PC-3 (cell line): ENCODE measurements at regions not wholly inside any gene's neighbourhood (a gene's known extent, or its start where the extent isn't known, plus 50 kb on each side); places are given as distances from the start of the nearest gene placed in this dataset.

Experiments
- ATAC-seq: fragments of 200-7000 bp; cut with Tn5 transposase; 2 replicates; pipeline ENCODE4 v1.9.1; 2020; ENCODE audit warnings: mild to moderate bottlenecking, moderate library complexity
- BruUV-seq: library from RNA; stranded (reverse); fragments of 400-500 nt; replicated peaks from 2 replicates; lab custom pipeline; 2021; lab: Mats Ljungman, UMichigan
- CTCF ChIA-PET: fragments of 300-600 bp; sonication (Branson Sonifier 250); formaldehyde crosslinking; loops from one replicate; lab custom pipeline; 2022; ENCODE audit warnings: antibody characterized with exemption; lab: Charles Lee
- POLR2A ChIA-PET: fragments of 300-600 bp; sonication (Branson Sonifier 250); formaldehyde crosslinking; loops from one replicate; lab custom pipeline; 2022; ENCODE audit warnings: antibody characterized with exemption; ENCODE audit not compliant: unreplicated experiment; lab: Charles Lee
- DNase-seq: peaks from one replicate; pipeline ENCODE4 v3.0.0-alpha.2; 2015
- H2AFZ ChIP-seq: fragments of 300-600 bp; sonication (generic); 2 replicates; pipeline ENCODE4 v1.6.0; 2016; ENCODE audit warnings: antibody characterized with exemption, low read length
- H3F3A ChIP-seq: fragments of 300-600 bp; sonication (generic); one replicate; pipeline ENCODE4 v1.6.0; 2017; ENCODE audit warnings: antibody characterized with exemption, low read length, control low read depth, mild to moderate bottlenecking; ENCODE audit not compliant: unreplicated experiment
- H3K27ac ChIP-seq: fragments of 300-600 bp; sonication (generic); 2 replicates; pipeline ENCODE4 v1.5.1; 2016; ENCODE audit warnings: mild to moderate bottlenecking, low read length
- H3K27me3 ChIP-seq: fragments of 300-600 bp; sonication (generic); 2 replicates; pipeline ENCODE4 v1.6.1; 2016; ENCODE audit warnings: low read length, mixed read lengths
- H3K36me3 ChIP-seq: fragments of 300-600 bp; sonication (generic); 2 replicates; pipeline ENCODE4 v1.6.1; 2016; ENCODE audit warnings: low read depth, mixed run types, low read length, mixed read lengths
- H3K4me1 ChIP-seq: fragments of 300-600 bp; sonication (generic); 2 replicates; pipeline ENCODE4 v1.5.1; 2016; ENCODE audit warnings: low read length; ENCODE audit not compliant: insufficient read depth
- H3K4me2 ChIP-seq: fragments of 300-600 bp; sonication (generic); 2 replicates; pipeline ENCODE4 v1.6.0; 2016; ENCODE audit warnings: low read length
- H3K4me3 ChIP-seq: fragments of 300-600 bp; sonication (generic); 2 replicates; pipeline ENCODE4 v1.5.1; 2016; ENCODE audit warnings: mild to moderate bottlenecking, low read length, mixed read lengths
- H3K79me2 ChIP-seq: fragments of 300-600 bp; sonication (generic); 2 replicates; pipeline ENCODE4 v1.6.1; 2017; ENCODE audit warnings: low read length, mixed read lengths
- H3K9ac ChIP-seq: fragments of 300-600 bp; sonication (generic); 2 replicates; pipeline ENCODE4 v1.6.0; 2016; ENCODE audit warnings: mild to moderate bottlenecking, low read length
- H3K9me2 ChIP-seq: fragments of 300-600 bp; sonication (generic); replicated peaks from 2 replicates; pipeline ENCODE4 v1.6.1; 2016; ENCODE audit warnings: mixed run types, low read length, mixed read lengths
- H3K9me3 ChIP-seq: fragments of 300-600 bp; sonication (generic); 2 replicates; pipeline ENCODE4 v1.6.1; 2016; ENCODE audit warnings: low read length, mixed read lengths
- H4K20me1 ChIP-seq: fragments of 300-600 bp; sonication (generic); 2 replicates; pipeline ENCODE4 v1.6.1; 2016; ENCODE audit warnings: low read length, mixed read lengths
- EZH2 ChIP-seq: fragments of 300-600 bp; sonication (generic); IDR thresholded peaks from one replicate; pipeline ENCODE4 v1.6.1; 2017; ENCODE audit warnings: antibody characterized with exemption, mild to moderate bottlenecking, low read length; ENCODE audit not compliant: unreplicated experiment
- EZH2phosphoT487 ChIP-seq: fragments of 300-600 bp; sonication (generic); IDR thresholded peaks from 2 replicates; pipeline ENCODE4 v1.6.1; 2018; ENCODE audit warnings: mild to moderate bottlenecking, antibody characterized with exemption, low read length, borderline replicate concordance
- intact Hi-C: fragments of 100-400 bp; cut with micrococcal nuclease; formaldehyde crosslinking; loops from 2 replicates; pipeline ENCODE4 v1.9.0; 2023
- TF ChIP-seq, protein P1 (sequence below): fragments of 300-600 bp; sonication (generic); conservative IDR thresholded peaks from 2 replicates; pipeline ENCODE4 v1.5.1; 2017; ENCODE audit warnings: antibody characterized with exemption, low read depth, mild to moderate bottlenecking, low read length

GRCh38 chr5:4252385-4252784 lies 656.8 kb downstream of the IRX1 start:
- no peaks in the 10 kb centered on the region for H3K27me3 ChIP-seq
- no peak overlapping the region for H3K27ac ChIP-seq
- TF ChIP-seq EZH2 (no peak), EZH2phosphoT487 (no peak)
- TF ChIP-seq, protein P1, sequence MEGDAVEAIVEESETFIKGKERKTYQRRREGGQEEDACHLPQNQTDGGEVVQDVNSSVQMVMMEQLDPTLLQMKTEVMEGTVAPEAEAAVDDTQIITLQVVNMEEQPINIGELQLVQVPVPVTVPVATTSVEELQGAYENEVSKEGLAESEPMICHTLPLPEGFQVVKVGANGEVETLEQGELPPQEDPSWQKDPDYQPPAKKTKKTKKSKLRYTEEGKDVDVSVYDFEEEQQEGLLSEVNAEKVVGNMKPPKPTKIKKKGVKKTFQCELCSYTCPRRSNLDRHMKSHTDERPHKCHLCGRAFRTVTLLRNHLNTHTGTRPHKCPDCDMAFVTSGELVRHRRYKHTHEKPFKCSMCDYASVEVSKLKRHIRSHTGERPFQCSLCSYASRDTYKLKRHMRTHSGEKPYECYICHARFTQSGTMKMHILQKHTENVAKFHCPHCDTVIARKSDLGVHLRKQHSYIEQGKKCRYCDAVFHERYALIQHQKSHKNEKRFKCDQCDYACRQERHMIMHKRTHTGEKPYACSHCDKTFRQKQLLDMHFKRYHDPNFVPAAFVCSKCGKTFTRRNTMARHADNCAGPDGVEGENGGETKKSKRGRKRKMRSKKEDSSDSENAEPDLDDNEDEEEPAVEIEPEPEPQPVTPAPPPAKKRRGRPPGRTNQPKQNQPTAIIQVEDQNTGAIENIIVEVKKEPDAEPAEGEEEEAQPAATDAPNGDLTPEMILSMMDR = no peak
- H3K79me2 ChIP-seq = no peaks in the 10 kb centered on the region
- ChIA-PET POLR2A (no interaction called here), CTCF (no interaction called here)
- no peaks in the 10 kb centered on the region for H4K20me1 ChIP-seq
- no peaks in the 10 kb centered on the region for H3F3A ChIP-seq
- intact Hi-C loops = no loop called here
- ATAC-seq (no peak), DNase-seq (no peak)
- H3K9me3 ChIP-seq = 0 out of 2 replicates have a peak, but pooled peaks cover 8% of the 10 kb centered on the region
- no peak overlapping the region for H3K4me2 ChIP-seq
- no peaks in the 10 kb centered on the region for H3K9me2 ChIP-seq
- no peak overlapping the region for H3K4me3 ChIP-seq
- no peak overlapping the region for H2AFZ ChIP-seq
- H3K4me1 ChIP-seq = no peaks in the 10 kb centered on the region
- no TSS peak for BruUV-seq
- H3K9ac ChIP-seq = no peak overlapping the region
- H3K36me3 ChIP-seq = no peaks in the 10 kb centered on the region

GRCh38 chr5:4254736-4255135 lies 659.1 kb downstream of the IRX1 start:
- Histone ChIP-seq H3K4me3 (no peak overlapping the region), H4K20me1 (no peaks in the 10 kb centered on the region), H3K9me3 (0 out of 2 replicates have a peak, but pooled peaks cover 8% of the 10 kb centered on the region), H3K4me2 (no peak overlapping the region), H3F3A (no peaks in the 10 kb centered on the region), H3K27ac (no peak overlapping the region), H3K36me3 (no peaks in the 10 kb centered on the region), H3K9me2 (no peaks in the 10 kb centered on the region), H3K4me1 (no peaks in the 10 kb centered on the region), H3K9ac (no peak overlapping the region), H3K27me3 (no peaks in the 10 kb centered on the region), H2AFZ (no peak overlapping the region), H3K79me2 (no peaks in the 10 kb centered on the region)
- DNase-seq = no peak
- ATAC-seq = no peak
- TF ChIP-seq EZH2 (no peak), EZH2phosphoT487 (no peak)
- TF ChIP-seq, protein P1 = no peak
- BruUV-seq = no TSS peak
- intact Hi-C loops = no loop called here
- POLR2A ChIA-PET = no interaction called here
- CTCF ChIA-PET = no interaction called here

GRCh38 chr5:4255441-4255840 lies 659.8 kb downstream of the IRX1 start:
- ChIA-PET POLR2A (no interaction called here), CTCF (no interaction called here)
- intact Hi-C loops = no loop called here
- Histone ChIP-seq H3K36me3 (no peaks in the 10 kb centered on the region), H3K4me1 (no peaks in the 10 kb centered on the region), H4K20me1 (no peaks in the 10 kb centered on the region), H3K27me3 (no peaks in the 10 kb centered on the region), H3K27ac (no peak overlapping the region), H2AFZ (no peak overlapping the region), H3K9ac (no peak overlapping the region), H3K4me3 (no peak overlapping the region), H3F3A (no peaks in the 10 kb centered on the region), H3K4me2 (no peak overlapping the region), H3K9me2 (no peaks in the 10 kb centered on the region), H3K79me2 (no peaks in the 10 kb centered on the region), H3K9me3 (0 out of 2 replicates have a peak, but pooled peaks cover 8% of the 10 kb centered on the region)
- no TSS peak for BruUV-seq
- TF ChIP-seq EZH2phosphoT487 (no peak), EZH2 (no peak)
- TF ChIP-seq, protein P1 = no peak
- DNase-seq (no peak), ATAC-seq (no peak)
